ENCODE measurements at regions not wholly inside any gene's neighbourhood (a gene's known extent, or its start where the extent isn't known, plus 50 kb on each side); places are given as distances from the start of the nearest gene placed in this dataset.
A peak's percentile ranks its signal among the peaks of the same experiment; 100 is the strongest.
"Not testable (repeated sequence)": the region's sequence is repeated elsewhere in the genome, so short reads cannot be mapped to it uniquely, and the experiment has no call there.

DNA sequence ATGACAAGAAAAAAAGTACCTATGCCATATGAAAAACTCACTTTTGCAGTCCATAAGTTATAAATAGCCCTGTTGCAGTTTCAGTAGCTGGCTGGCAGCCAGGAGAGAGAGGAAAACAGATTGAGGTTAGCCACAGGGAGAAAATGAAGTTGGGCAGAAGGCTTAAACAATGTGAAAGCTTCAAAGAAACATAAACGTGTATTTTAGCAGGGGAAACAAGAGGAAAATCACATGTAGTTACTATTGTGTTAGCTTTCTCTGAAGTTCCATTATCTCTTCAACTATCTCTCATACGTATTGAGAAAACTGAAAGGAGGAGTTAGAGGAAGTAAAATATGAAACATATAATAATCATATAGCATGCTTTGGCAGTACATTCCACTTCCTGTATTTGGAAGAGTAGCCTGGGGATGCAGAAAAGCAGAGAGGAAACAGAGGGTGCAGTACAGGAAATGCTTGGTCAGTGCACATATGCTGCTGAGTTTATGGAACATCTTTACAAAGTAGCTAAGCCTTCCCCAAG is 1551.1 kb downstream of the EFNB2 start:
- DNase-seq: peak; percentile 26

GRCh38 chr13:104983601-104984000 is 1551.9 kb downstream of the EFNB2 start:
- DNase-seq: no peak

DNA sequence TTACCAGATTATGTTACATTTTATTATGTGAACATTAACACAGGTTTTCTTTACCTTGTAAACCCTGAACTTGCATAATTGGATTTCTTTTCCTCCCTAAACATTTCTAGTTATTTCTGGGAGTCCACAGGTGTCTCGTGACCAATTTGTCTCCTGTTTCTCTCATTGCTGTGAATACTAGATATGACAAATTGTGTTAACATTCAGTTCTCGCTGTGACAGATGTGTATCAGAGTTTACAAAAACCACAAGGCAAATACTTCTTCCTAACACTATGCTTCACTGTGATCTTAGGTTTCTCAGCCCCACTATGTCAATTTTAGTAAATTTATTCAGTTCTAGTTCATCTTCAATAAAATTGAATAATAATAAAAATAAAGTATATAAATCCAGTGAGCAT is 1554.9 kb downstream of the EFNB2 start:
- no peak for DNase-seq

- DNase-seq: no peak
Measured at GRCh38 chr13:104979281-104980030, 1556.0 kb downstream of the EFNB2 start.

DNA sequence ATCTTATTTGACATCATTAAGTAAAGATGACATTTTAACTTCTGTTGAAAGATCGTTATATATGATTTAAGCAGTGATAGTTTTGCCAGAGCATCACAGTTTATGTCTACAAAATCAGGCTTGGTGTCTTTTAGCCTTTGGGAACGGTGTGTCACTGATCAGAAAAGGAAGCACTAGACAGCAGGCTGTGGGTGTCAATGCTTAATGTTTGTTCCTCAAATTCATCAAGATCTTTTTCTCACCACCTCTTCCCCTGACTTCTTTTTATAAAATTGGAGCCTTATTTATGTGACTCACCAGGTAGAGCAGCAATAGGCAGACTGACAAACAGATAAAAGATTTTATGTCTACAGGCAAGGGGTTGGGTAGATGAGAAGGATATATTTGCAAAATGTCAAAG is 1558.5 kb downstream of the EFNB2 start:
- no peak for DNase-seq

GRCh38 chr13:104975272-104975671 is 1560.2 kb downstream of the EFNB2 start:
- no peak for DNase-seq

DNA sequence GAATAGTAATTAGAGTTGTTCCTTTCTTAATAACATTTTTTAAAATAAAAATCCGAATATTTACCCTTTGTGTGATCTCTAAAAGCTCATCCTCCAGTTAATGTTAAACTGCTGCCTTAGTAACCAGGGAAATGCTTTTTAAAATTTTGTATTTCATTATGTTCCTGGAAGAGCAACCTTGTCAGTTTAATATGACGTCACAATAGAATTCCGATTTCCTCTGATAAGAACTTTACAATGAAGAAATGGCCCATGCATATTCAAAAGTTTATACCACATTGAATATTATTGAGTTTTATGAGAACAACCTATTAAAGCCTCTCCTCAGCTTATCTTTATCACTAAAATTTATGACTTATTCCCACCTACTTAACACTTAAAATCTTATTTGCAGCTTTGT is 1566.6 kb downstream of the EFNB2 start:
- no peak for DNase-seq

GRCh38 chr13:104967836-104968630 is 1567.4 kb downstream of the EFNB2 start:
- DNase-seq: no peak

GRCh38 chr13:104967376-104967775 is 1568.1 kb downstream of the EFNB2 start:
- no peak for DNase-seq

GRCh38 chr13:104962411-104962810 is 1573.1 kb downstream of the EFNB2 start:
- no peak for DNase-seq

GRCh38 chr13:104961246-104961645 is 1574.2 kb downstream of the EFNB2 start:
- DNase-seq: no peak

- no peak for DNase-seq
Measured at GRCh38 chr13:104954210-104954609, 1581.3 kb downstream of the EFNB2 start.

GRCh38 chr13:104953588-104953987 is 1581.9 kb downstream of the EFNB2 start:
- no peak for DNase-seq

DNA sequence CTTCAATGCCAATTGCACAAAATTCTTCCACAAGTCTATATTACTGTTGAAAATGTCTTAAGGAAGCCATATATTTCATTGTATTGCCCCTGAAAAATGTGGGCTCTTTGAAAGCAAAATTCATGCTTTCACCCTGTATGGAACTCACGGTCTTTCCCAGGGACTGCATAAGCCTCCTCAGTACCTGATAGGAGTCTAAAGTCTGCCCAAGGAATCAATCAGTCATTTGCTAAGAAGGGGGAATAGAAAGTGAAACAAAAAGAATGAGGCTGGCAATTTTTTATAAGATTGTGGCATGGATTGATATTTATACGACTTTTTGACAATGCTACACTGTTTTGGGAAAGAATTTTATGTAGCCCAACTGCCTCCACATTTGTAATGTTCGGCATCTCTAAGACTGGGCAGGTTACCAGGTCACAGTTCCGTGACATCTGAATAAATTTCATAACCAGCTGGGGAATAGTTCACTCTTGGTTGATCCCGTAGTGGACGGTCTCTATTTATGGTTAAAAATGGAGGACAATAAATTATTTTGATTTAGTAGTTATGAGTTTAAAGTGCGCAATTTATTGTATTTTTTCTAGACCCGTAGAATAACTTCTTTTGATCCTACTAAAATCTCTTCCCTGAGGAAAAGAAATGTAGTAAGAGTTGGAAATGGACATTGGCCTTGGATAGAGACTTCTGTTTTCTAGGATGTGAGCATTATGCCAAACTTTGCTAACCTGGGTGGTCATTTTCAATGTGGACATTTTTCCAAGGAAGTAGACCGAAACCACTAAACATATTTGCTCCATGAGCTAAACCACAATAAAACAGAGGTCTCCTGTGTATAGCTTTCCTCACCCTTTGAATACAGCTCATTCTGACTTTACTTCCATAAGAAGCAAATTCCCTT is 1585.4 kb downstream of the EFNB2 start:
- DNase-seq: no peak

DNA sequence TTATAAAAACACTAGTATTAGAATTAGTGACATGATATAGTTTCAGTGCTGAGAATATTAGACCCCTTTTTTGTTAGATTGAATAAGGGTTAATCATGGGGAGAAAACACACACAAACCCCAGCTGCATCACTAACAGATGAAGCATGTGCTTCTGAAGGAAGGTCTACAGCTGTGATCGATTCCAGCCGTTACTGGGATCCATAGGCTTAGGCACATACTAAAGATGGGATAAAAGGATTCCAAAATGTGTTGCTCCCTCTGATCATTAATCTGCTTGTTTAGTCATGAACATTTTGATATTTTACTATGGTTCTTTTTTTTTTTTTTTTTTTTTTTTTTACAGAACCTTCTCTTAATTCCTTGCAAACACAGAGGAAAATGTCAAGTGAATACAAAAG is 1591.3 kb downstream of the EFNB2 start:
- no peak for DNase-seq

GRCh38 chr13:104943331-104943730 is 1592.1 kb downstream of the EFNB2 start:
- no peak for DNase-seq

- no peak for DNase-seq
Measured at GRCh38 chr13:104937881-104938280, 1597.6 kb downstream of the EFNB2 start.

GRCh38 chr13:104936304-104936703 is 1599.2 kb downstream of the EFNB2 start:
- no peak for DNase-seq

DNA sequence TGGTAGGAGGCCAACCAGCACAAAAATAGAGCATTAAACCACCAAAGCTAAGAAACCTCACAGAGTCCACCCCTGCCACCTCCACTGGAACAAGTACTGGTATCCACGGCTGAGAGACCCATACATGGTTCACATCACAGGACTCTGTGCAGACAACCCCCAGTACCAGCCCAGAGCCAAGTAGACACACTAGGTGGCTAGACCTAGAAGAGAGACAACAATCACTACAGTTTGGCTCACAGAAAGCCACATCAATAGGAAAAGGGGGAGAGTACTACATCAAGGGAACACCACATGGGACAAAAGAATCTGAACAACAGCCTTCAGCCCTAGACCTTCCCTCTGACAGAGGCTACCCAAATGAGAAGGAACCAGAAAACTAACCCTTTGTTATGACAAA is 1614.9 kb downstream of the EFNB2 start:
- DNase-seq: not testable (repeated sequence)

DNA sequence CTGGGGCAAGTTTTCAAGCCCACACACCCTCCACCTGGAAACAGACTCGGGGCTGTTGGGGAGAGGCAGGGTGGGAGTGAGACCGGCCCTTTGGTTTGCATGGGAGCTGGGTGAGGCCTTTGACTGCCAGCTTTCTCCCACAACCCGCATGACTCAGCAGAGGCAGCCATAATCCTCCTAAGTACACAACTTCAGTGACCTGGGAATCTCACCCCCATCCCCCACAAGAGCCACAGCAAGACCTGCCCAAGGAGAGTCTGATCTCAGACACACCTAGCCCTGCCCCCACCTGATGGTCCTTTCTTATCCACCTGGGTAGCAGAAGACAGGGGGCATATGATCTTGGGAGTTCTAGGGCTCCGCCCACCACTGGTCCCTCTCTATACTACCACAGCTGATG is 1615.4 kb downstream of the EFNB2 start:
- no peak for DNase-seq

DNA sequence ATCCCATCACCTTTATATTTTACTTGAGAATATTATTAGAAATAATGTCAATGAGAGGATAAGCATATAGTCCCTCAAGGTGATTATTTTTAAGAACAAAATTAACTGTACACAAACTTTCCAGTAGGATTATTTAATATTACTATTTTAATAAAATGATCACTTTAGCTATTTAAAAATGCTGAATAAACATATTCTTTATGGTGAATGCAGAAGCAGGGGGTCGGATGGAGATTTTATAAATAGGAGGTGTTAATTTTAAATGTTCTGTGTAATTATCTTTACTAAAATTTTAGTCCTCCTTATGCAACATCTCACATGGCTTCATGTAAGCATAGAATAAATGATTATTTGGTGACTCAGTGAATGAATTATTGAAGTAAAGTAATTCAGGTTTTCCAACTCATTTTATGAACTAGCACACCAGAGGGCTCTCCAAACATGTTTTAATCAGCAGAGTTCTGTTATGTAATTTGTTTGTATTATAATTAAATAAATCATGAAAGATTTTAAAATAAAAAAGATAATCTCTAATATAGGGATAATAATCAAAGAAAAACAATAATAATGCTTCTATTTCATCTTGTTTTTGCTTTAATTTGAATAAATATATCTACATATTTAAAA is 1635.2 kb downstream of the EFNB2 start:
- no peak for DNase-seq

GRCh38 chr13:104898484-104898883 is 1637.0 kb downstream of the EFNB2 start:
- no peak for DNase-seq

DNA sequence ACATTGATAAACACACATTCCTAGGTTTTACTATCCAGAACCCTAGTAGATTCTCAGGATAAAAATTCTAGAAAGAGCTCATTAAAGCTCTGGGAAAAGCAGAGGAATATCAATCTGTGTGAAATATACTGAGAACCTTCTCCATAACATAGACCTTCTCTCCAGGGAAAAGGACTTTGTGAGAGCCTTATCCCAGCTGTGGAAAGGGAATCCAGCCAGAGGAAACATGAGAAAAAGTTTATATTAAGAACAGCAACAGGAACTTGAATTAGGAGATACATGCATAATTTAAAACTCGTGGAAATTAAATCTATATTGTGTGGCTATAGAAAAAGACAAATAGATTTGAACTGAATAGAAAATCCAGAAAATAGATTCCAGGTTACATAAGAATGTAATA is 1639.9 kb downstream of the EFNB2 start:
- DNase-seq: no peak
